CD4-positive, alpha-beta T cell treated with Interleukin-4 for 1 hour (primary cell): ENCODE measurements at regions not wholly inside any gene's neighbourhood (a gene's known extent, or its start where the extent isn't known, plus 50 kb on each side); places are given as distances from the start of the nearest gene placed in this dataset.
"Not testable (repeated sequence)": the region's sequence is repeated elsewhere in the genome, so short reads cannot be mapped to it uniquely, and the experiment has no call there.

ENCODE experiments used
- DNase-seq, 2 donors: peaks; one replicate each; pipeline ENCODE4 v3.0.0-alpha.2; 2020 to 2022

- no peak for DNase-seq
These were observed 665.6 kb upstream of the CPEB2 start for GRCh38 chr4:14336656-14337055.

DNA sequence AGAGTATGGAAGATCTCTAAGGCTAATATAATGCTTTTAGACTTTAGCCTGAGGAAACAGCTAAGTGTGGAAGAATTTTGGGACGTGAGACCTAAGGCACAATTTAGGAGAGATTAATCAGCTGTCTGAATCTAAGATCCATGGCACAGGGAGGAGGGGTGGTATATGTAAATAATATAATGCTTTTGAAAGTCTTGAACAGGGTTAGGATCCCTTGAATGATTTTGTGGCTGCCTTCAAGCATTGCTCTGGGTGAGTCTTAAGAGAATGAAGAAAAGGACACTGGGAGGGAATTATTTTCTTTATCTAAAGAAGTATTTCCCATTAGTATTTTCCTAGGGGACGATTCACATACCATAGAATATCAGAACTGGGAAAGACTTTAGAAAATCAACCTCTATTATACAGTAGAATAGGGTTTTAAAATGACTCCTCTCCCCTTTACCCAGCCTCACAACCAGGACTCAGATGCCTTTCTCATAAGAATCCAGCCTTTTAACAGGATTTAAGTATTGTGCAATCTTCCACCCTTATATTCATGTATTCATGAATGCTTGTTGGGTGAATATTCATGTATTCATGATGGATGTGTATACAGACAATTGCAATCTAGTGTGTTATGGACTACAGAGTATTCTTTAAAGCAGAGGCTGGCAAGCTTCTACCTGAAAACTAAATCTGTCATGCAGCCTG, 664.2 kb upstream of the CPEB2 start:
- no peak for DNase-seq

DNA sequence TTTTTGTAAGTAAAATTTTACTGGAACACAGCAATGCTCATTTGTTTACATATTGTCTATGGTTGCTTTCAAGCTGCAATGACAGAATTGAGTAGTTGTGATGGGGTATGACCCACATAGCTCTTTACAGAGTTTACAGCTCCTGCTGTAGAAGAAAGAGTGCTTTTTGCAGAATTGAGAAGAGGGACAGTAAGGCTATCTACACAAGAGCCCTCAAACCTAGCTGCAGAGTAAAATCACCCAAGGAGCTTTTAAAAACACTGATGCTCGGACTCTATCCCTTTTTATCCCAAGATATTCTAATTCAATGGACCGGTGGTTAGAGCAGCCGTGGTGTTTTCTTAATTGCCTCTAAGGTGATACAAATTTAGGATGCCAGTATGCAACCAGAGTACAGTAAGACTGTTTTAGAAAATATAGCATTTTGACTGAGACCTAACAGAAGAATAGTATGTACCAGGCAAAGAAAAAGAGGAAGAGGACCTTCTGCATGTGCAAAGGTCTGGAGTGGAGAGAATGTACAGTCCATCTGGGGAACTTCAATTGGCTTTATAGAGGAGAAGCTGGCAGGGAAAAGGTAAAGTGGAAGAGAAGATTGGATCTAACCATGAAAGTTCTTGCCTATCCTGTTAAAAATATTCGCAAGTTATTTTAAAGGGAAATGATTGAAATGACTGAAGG, 663.6 kb upstream of the CPEB2 start:
- DNase-seq: no peak

- no peak for DNase-seq
These were observed 662.6 kb upstream of the CPEB2 start for GRCh38 chr4:14339715-14340114.

GRCh38 chr4:14340321-14340720, 662.0 kb upstream of the CPEB2 start:
- no peak for DNase-seq

DNA sequence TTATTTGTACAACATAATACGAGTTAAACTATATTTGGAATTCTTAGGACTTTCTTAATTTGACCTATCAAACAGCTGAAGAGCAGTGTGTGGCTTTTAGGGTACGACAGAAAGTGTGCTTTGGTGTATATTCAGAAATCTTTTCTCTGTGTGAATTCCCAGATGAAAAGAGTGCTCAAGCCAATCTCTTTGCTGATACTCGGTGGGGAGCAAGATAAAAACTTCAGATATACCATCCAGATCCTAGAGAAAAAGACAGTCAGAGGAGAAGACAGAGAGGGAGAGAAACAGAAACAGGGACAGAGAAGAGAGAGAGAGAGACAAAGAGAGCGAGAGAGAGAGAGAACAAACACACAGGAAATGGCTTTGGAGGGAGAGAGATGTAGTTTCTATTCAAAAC, 658.3 kb upstream of the CPEB2 start:
- no peak for DNase-seq

DNA sequence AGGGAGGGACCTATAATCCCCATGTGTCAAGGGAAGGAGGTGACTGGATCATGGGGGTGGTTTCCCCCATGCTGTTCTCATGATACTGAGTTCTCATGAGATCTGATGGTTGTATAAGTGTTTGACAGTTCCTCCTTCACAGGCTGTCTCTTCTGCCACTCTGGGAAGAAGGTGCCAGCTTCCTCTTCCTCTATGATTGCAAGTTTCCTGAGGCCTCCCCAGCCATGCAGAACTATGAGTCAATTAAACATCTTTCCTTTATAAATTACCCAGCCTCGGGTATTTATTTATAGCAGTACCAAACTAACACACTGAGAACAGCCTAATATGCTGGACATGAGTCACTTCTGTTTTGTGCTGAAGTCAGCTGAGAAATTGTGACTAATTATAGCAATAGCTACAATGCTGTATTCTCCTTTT, 656.9 kb upstream of the CPEB2 start:
- DNase-seq: peak; percentile 2 to 44

GRCh38 chr4:14347526-14347925, 654.8 kb upstream of the CPEB2 start:
- DNase-seq: no peak

DNA sequence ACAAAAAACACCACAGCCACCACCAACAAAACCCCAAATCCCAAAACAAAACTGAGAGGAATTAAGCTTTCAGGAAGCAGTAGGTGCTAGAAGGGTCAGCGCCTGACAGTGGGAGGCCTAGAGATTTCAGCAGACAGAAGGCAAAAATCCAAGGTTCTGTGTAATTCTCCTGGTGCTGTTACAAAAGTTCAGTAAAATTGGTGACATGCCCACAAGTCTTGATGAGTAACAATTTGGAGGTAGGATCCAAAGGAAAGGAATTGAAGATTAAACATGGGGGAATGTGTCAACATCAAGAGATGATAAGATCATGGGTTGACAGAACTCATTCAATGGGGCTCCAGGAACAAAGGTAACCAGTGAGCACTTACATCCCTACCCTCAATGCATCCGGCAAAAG, 653.8 kb upstream of the CPEB2 start:
- DNase-seq: no peak

GRCh38 chr4:14358544-14359160, 643.6 kb upstream of the CPEB2 start:
- DNase-seq: not testable (repeated sequence)

DNA sequence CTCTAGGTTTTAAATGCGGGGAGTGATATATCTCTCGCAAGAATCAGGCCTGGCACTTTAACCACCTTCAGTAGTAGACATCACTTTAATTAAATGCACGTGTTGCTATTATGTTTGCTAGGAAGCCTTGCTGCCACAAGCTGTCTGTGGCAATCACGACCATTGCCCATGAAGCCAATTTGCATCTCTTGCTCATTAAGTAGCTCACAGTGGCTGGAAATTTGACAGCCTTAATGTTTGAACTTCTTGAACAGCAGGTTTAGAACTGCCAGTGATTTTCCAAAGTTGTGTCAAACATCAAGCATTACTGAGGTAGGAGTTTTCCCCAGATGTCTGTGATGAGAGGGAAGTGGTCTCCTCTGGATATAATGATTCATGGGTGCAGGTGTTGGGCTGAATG, 642.3 kb upstream of the CPEB2 start:
- DNase-seq: no peak

GRCh38 chr4:14361084-14361483, 641.2 kb upstream of the CPEB2 start:
- no peak for DNase-seq

DNA sequence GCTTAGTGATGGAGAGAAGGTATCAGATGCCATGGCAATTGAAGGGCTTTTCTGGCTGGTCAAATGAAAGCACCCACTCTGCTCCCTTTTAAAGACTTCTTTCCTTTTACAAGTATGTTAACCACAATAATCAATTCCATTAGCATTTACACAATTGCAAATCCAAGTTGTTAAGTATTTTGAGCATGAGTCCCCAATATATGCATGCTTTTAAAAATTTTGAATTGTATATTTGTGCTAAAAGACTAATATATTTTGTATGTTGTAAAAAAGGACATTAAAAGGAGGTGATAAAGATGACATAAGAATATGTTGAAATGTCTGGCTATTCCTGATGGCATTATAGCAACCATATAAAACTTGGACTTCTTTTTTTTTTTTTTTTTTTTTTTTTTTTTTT, 639.9 kb upstream of the CPEB2 start:
- DNase-seq: no peak

DNA sequence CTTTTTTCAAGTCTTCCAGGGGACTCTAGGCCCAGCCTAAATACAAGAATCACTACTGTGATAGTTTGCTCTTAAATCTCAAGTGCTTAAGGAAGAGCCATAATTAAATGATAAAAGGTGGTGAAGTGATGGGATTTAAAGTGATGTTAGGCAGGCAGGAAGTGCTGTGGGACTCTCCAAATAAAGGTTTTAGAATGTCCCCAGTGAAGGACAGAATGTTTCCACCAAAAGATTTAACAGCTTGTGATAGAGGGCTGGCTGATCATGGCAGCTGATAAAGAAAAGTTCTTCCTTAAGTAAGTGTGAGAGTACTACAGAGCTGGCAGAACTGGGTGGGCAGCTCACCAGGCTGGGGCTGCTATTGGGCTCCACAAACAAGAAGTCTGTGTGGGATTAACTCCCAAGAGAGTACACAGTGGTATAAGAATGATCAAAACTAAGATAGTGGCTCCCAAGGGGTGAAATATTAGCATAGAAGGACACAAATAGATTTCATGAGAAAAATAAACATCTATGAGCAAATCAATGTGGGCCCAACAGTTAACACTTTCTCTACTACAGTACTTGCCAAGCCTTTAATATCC, 637.2 kb upstream of the CPEB2 start:
- DNase-seq: no peak

- no peak for DNase-seq
These were observed 633.9 kb upstream of the CPEB2 start for GRCh38 chr4:14368391-14368790.

- DNase-seq: no peak
These were observed 631.1 kb upstream of the CPEB2 start for GRCh38 chr4:14371131-14371530.

DNA sequence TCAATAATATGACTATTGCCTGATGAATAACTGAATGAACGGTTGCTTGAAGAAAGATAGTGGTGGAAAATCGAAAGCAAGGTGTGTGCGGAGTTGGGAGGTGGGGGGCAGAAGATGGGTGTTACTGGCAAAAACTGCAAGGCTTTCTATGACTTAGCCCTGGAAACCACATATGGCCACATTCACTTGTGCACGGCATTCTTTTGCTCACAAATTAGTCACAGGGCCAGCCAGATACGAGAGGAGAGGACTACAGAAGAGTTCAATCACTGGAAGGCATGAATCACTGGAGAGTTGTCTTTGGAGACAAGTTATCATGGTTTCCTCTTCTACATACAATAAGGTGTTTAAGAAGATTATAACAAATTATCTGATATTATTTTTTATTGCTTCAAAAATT, 626.5 kb upstream of the CPEB2 start:
- DNase-seq: no peak

DNA sequence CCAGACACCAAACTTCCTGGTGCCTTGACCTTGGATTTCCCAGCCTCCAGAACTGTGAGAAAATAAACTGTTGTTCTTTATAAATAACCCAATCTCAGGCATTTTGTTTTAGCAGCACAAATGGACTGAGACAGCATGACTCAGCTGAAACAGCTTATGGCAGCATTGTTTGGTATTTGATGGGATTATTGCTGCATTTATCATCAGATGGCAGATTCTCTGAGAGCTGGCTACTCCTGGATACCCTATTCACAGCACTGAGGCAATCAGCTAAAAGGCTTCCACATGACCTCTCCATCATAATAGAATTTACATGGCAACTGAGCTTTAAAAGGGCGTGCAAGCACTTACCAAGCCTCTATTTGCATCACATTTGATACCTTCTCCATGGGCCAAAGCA, 623.1 kb upstream of the CPEB2 start:
- no peak for DNase-seq

DNA sequence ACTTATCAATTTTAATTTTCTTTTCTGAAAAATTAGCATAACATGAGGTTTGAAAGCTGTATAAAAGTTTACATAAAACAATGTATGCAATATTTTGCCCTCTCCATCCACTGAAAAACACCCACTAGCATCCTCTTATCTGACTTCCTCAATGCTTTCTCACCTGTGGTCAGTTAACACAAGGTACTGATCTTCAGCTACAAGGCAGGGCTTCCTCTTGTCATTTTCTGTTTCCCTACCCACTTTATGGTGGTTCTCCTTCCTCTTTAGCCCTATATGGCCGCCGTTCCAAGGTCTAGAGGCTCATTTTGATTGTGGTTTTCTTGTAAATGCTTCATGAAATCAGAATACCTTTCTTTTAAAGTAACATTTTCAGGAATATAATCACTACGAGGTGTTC, 618.6 kb upstream of the CPEB2 start:
- no peak for DNase-seq

GRCh38 chr4:14384824-14385223, 617.5 kb upstream of the CPEB2 start:
- DNase-seq: no peak

GRCh38 chr4:14386196-14386595, 616.1 kb upstream of the CPEB2 start:
- DNase-seq: no peak

GRCh38 chr4:14387647-14388046, 614.6 kb upstream of the CPEB2 start:
- DNase-seq: no peak

DNA sequence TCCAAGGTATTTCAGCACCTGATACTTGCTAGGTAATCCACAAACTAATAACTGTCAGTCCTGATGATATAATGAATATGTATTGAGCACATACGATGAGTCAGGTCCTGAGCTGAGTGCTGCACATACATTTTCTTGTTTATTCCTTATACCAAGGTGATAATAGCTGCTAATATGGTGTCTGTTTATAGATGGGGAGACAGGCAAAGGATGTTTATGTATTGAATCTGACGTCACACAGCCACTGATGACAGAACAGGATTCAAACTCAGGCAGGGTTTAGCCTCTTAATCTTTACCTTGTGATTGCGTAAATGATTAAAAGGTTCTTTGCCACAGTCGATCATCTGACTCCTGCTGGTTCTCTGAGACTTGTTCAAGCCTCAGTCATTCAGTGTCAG, 609.9 kb upstream of the CPEB2 start:
- no peak for DNase-seq

- no peak for DNase-seq
These were observed 606.1 kb upstream of the CPEB2 start for GRCh38 chr4:14396183-14396582.
